ENCODE measurements at regions not wholly inside any gene's neighbourhood (a gene's known extent, or its start where the extent isn't known, plus 50 kb on each side); places are given as distances from the start of the nearest gene placed in this dataset.

GRCh38 chr2:207320381-207321159 is 154.8 kb upstream of the KLF7 start:
- H3K9me3 ChIP-seq (ENCODE audit: insufficient read depth, low read depth, low read length), result no peaks in the 10 kb centered on the region
- H3K36me3 ChIP-seq (ENCODE audit: insufficient read depth, low read length), result no peaks in the 10 kb centered on the region
- H3K4me1 Mint-ChIP-seq (ENCODE audit: low read depth, unreplicated experiment), result peaks cover 31% of the 10 kb centered on the region
- H2AFZ ChIP-seq (ENCODE audit: low read depth, low read length), result no peak overlapping the region
- no peak overlapping the region for H3K9ac ChIP-seq (ENCODE audit: low read length)
- TF ChIP-seq EZH2 (IDR thresholded peaks at IDR 0.05; ENCODE audit: insufficient read depth, low read length), result no peak
- no peak for TF ChIP-seq CTCF (IDR thresholded peaks at IDR 0.05; ENCODE audit: insufficient read depth, low read depth, low read length)
- H3K27me3 Mint-ChIP-seq (ENCODE audit: low read depth, unreplicated experiment), result no peaks in the 10 kb centered on the region
- H3K79me2 ChIP-seq (ENCODE audit: insufficient read depth, low read length), result no peaks in the 10 kb centered on the region
- H3K4me2 ChIP-seq (ENCODE audit: low read length), result no peak overlapping the region
- FAIRE-seq, result no peak
- H3K27ac Mint-ChIP-seq (ENCODE audit: unreplicated experiment), result no peak overlapping the region
- DNase-seq (ENCODE audit: low read depth), result no peak
- no peak overlapping the region for H3K27ac ChIP-seq (ENCODE audit: low read depth, low read length)
- no peaks in the 10 kb centered on the region for H3K36me3 Mint-ChIP-seq (ENCODE audit: low read depth, unreplicated experiment)
- no peak overlapping the region for H3K4me3 Mint-ChIP-seq (ENCODE audit: unreplicated experiment)
- H4K20me1 ChIP-seq (ENCODE audit: insufficient read depth, low read length), result no peaks in the 10 kb centered on the region
- H3K4me1 ChIP-seq (ENCODE audit: insufficient read depth, low read length), result no peaks in the 10 kb centered on the region
- no peak overlapping the region for H3K4me3 ChIP-seq (ENCODE audit: insufficient read depth, low read depth, low read length)
- H3K9me3 Mint-ChIP-seq (ENCODE audit: unreplicated experiment), result peaks cover 2% of the 10 kb centered on the region
- no peaks in the 10 kb centered on the region for H3K27me3 ChIP-seq (ENCODE audit: insufficient read depth, low read length)

GRCh38 chr2:207321514-207321913 is 155.8 kb upstream of the KLF7 start:
- peaks cover 24% of the 10 kb centered on the region for H3K4me1 Mint-ChIP-seq (ENCODE audit: low read depth, unreplicated experiment)
- Histone ChIP-seq H3K4me1 (ENCODE audit: insufficient read depth, low read length) (no peaks in the 10 kb centered on the region), H3K4me3 (ENCODE audit: insufficient read depth, low read depth, low read length) (no peak overlapping the region), H3K9me3 (ENCODE audit: insufficient read depth, low read depth, low read length) (no peaks in the 10 kb centered on the region), H3K36me3 (ENCODE audit: insufficient read depth, low read length) (no peaks in the 10 kb centered on the region), H2AFZ (ENCODE audit: low read depth, low read length) (no peak overlapping the region), H3K27me3 (ENCODE audit: insufficient read depth, low read length) (no peaks in the 10 kb centered on the region), H3K9ac (ENCODE audit: low read length) (no peak overlapping the region), H4K20me1 (ENCODE audit: insufficient read depth, low read length) (no peaks in the 10 kb centered on the region), H3K79me2 (ENCODE audit: insufficient read depth, low read length) (no peaks in the 10 kb centered on the region), H3K27ac (ENCODE audit: low read depth, low read length) (no peak overlapping the region), H3K4me2 (ENCODE audit: low read length) (no peak overlapping the region)
- DNase-seq (ENCODE audit: low read depth), result no peak
- no peak overlapping the region for H3K4me3 Mint-ChIP-seq (ENCODE audit: unreplicated experiment)
- peaks cover 2% of the 10 kb centered on the region for H3K9me3 Mint-ChIP-seq (ENCODE audit: unreplicated experiment)
- H3K36me3 Mint-ChIP-seq (ENCODE audit: low read depth, unreplicated experiment), result no peaks in the 10 kb centered on the region
- H3K27me3 Mint-ChIP-seq (ENCODE audit: low read depth, unreplicated experiment), result no peaks in the 10 kb centered on the region
- no peak for FAIRE-seq
- no peak for TF ChIP-seq EZH2 (IDR thresholded peaks at IDR 0.05; ENCODE audit: insufficient read depth, low read length)
- no peak for TF ChIP-seq CTCF (IDR thresholded peaks at IDR 0.05; ENCODE audit: insufficient read depth, low read depth, low read length)
- H3K27ac Mint-ChIP-seq (ENCODE audit: unreplicated experiment), result no peak overlapping the region

GRCh38 chr2:207324001-207324400 is 158.3 kb upstream of the KLF7 start:
- H3K9me3 Mint-ChIP-seq (ENCODE audit: unreplicated experiment), result peaks cover 2% of the 10 kb centered on the region

More at GRCh38 chr2:207324001-207324400, 158.3 kb upstream of the KLF7 start:
- Histone ChIP-seq H3K4me1 (ENCODE audit: insufficient read depth, low read length) (no peaks in the 10 kb centered on the region), H3K9me3 (ENCODE audit: insufficient read depth, low read depth, low read length) (no peaks in the 10 kb centered on the region), H2AFZ (ENCODE audit: low read depth, low read length) (no peak overlapping the region), H4K20me1 (ENCODE audit: insufficient read depth, low read length) (no peaks in the 10 kb centered on the region), H3K36me3 (ENCODE audit: insufficient read depth, low read length) (no peaks in the 10 kb centered on the region), H3K27ac (ENCODE audit: low read depth, low read length) (no peak overlapping the region), H3K79me2 (ENCODE audit: insufficient read depth, low read length) (no peaks in the 10 kb centered on the region), H3K4me2 (ENCODE audit: low read length) (no peak overlapping the region), H3K4me3 (ENCODE audit: insufficient read depth, low read depth, low read length) (no peak overlapping the region), H3K27me3 (ENCODE audit: insufficient read depth, low read length) (no peaks in the 10 kb centered on the region), H3K9ac (ENCODE audit: low read length) (no peak overlapping the region)
- FAIRE-seq (no peak), DNase-seq (ENCODE audit: low read depth) (no peak)
- H3K27ac Mint-ChIP-seq (ENCODE audit: unreplicated experiment), result no peak overlapping the region
- peaks cover 6% of the 10 kb centered on the region for H3K4me1 Mint-ChIP-seq (ENCODE audit: low read depth, unreplicated experiment)
- H3K27me3 Mint-ChIP-seq (ENCODE audit: low read depth, unreplicated experiment), result no peaks in the 10 kb centered on the region
- H3K4me3 Mint-ChIP-seq (ENCODE audit: unreplicated experiment), result no peak overlapping the region
- H3K36me3 Mint-ChIP-seq (ENCODE audit: low read depth, unreplicated experiment), result no peaks in the 10 kb centered on the region
- no peak for TF ChIP-seq CTCF (IDR thresholded peaks at IDR 0.05; ENCODE audit: insufficient read depth, low read depth, low read length)
- TF ChIP-seq EZH2 (IDR thresholded peaks at IDR 0.05; ENCODE audit: insufficient read depth, low read length), result no peak
